AG10803 (cell line): ENCODE measurements at regions not wholly inside any gene's neighbourhood (a gene's known extent, or its start where the extent isn't known, plus 50 kb on each side); places are given as distances from the start of the nearest gene placed in this dataset.

ENCODE experiments used
- DNase-seq: peaks from one replicate; pipeline ENCODE4 v3.0.0; 2010; ENCODE audit warnings: low read depth
- H3K4me3 ChIP-seq: 2 replicates; pipeline ENCODE4 v1.5.1; 2011; ENCODE audit warnings: mild to moderate bottlenecking, low read length, control low read depth
- TF ChIP-seq, protein P1 (sequence below): conservative IDR thresholded peaks from 2 replicates; pipeline ENCODE4 v1.5.1; 2011; ENCODE audit warnings: mild to moderate bottlenecking, low read length, control low read depth, inconsistent platforms

GRCh38 chr21:38929652-38930051 is 123.9 kb downstream of the ETS2 start:
- no peak for DNase-seq
- no peak overlapping the region for H3K4me3 ChIP-seq
- TF ChIP-seq, protein P1, sequence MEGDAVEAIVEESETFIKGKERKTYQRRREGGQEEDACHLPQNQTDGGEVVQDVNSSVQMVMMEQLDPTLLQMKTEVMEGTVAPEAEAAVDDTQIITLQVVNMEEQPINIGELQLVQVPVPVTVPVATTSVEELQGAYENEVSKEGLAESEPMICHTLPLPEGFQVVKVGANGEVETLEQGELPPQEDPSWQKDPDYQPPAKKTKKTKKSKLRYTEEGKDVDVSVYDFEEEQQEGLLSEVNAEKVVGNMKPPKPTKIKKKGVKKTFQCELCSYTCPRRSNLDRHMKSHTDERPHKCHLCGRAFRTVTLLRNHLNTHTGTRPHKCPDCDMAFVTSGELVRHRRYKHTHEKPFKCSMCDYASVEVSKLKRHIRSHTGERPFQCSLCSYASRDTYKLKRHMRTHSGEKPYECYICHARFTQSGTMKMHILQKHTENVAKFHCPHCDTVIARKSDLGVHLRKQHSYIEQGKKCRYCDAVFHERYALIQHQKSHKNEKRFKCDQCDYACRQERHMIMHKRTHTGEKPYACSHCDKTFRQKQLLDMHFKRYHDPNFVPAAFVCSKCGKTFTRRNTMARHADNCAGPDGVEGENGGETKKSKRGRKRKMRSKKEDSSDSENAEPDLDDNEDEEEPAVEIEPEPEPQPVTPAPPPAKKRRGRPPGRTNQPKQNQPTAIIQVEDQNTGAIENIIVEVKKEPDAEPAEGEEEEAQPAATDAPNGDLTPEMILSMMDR, result no peak

GRCh38 chr21:38929142-38929541 is 123.4 kb downstream of the ETS2 start:
- TF ChIP-seq, protein P1, result no peak
- no peak overlapping the region for H3K4me3 ChIP-seq
- no peak for DNase-seq

- DNase-seq, result no peak
- H3K4me3 ChIP-seq, result no peak overlapping the region
- TF ChIP-seq, protein P1, result no peak
These were observed 122.0 kb downstream of the ETS2 start for GRCh38 chr21:38927776-38928175.

GRCh38 chr21:38925923-38926322 is 120.2 kb downstream of the ETS2 start:
- DNase-seq, result peak; percentile 91
- TF ChIP-seq, protein P1, result no peak
- peak overlapping the region; percentile 18 for H3K4me3 ChIP-seq

DNA sequence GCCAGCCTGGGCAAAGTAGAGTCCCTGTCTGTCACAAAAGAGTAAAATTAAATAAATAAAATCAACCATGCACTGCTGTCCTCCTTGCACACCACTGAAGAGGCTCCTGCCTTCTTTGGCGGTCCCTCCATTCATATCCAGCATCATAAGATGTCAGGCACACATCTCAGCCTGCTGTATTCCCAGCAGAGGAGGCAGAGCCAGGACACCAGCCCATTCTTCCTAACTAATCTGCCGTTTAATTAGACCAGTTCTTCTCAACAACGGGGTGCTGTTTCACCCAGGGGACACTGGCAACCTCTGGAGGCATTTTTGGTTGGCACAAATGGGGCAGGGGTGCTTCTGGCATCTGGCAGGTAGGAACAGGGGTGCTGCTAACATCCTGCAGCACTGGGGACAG is 119.7 kb downstream of the ETS2 start:
- TF ChIP-seq, protein P1, result no peak
- H3K4me3 ChIP-seq, result no peak overlapping the region
- no peak for DNase-seq

DNA sequence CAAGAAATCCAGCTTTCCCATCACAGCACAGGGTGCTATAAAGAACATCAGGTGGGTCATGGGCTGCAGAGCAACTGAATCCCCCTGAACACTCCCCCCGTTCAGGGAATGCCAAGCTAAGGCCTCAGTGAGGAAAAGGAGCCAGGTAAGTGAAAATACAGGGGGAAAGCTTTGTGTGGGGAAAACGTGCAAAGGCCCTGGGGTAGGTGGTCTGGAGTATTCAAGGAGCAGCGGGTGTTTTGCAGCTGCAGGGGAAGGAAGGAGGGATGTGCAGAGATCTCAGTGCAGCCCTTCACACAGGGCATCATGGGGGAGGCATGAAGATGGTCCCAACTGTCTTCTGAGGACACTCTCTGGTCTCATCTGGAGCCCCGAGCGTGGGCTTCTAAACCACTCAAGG is 119.2 kb downstream of the ETS2 start:
- H3K4me3 ChIP-seq, result no peak overlapping the region
- no peak for DNase-seq
- TF ChIP-seq, protein P1, result no peak

- TF ChIP-seq, protein P1, result no peak
- no peak overlapping the region for H3K4me3 ChIP-seq
- DNase-seq, result no peak
These were observed 117.7 kb downstream of the ETS2 start for GRCh38 chr21:38923429-38923828.
